HL-60 (cell line): ENCODE measurements at regions not wholly inside any gene's neighbourhood (a gene's known extent, or its start where the extent isn't known, plus 50 kb on each side); places are given as distances from the start of the nearest gene placed in this dataset.

Source experiments
- CTCF ChIP-seq: IDR thresholded peaks from one replicate; pipeline ENCODE4 v1.5.1; 2011; ENCODE audit warnings: low read length, control low read depth, inconsistent platforms; ENCODE audit not compliant: insufficient read depth
- GABPA ChIP-seq: IDR thresholded peaks from 2 replicates; pipeline ENCODE4 v1.6.1; 2012; ENCODE audit warnings: low read depth
- POLR2AphosphoS5 ChIP-seq: IDR thresholded peaks from 2 replicates; pipeline ENCODE4 v1.6.1; 2012; ENCODE audit warnings: low read depth
- REST ChIP-seq: IDR thresholded peaks from 2 replicates; pipeline ENCODE4 v1.6.1; 2012; ENCODE audit warnings: low read depth; ENCODE audit not compliant: insufficient replicate concordance

- no peak for TF ChIP-seq POLR2AphosphoS5
- TF ChIP-seq CTCF = no peak
- no peak for TF ChIP-seq REST
- TF ChIP-seq GABPA = no peak
Observed at GRCh38 chr7:131094685-131095084, 233.0 kb upstream of the MKLN1 start.
